ENCODE measurements at regions not wholly inside any gene's neighbourhood (a gene's known extent, or its start where the extent isn't known, plus 50 kb on each side); places are given as distances from the start of the nearest gene placed in this dataset.
A peak's percentile ranks its signal among the peaks of the same experiment; 100 is the strongest.
"Not testable (repeated sequence)": the region's sequence is repeated elsewhere in the genome, so short reads cannot be mapped to it uniquely, and the experiment has no call there.

- DNase-seq = no peak
Measured at GRCh38 chr4:138413273-138413672, 171.1 kb upstream of the SLC7A11 start.

- no peak for DNase-seq
Measured at GRCh38 chr4:138412847-138413246, 170.7 kb upstream of the SLC7A11 start.

GRCh38 chr4:138410266-138410665 is 168.1 kb upstream of the SLC7A11 start:
- DNase-seq = no peak

GRCh38 chr4:138409670-138410069 is 167.5 kb upstream of the SLC7A11 start:
- DNase-seq = no peak

GRCh38 chr4:138408758-138409157 is 166.6 kb upstream of the SLC7A11 start:
- DNase-seq = no peak

- DNase-seq = no peak
Measured at GRCh38 chr4:138407329-138407728, 165.2 kb upstream of the SLC7A11 start.

GRCh38 chr4:138406876-138407275 is 164.7 kb upstream of the SLC7A11 start:
- no peak for DNase-seq

- no peak for DNase-seq
Measured at GRCh38 chr4:138405934-138406567, 163.9 kb upstream of the SLC7A11 start.

GRCh38 chr4:138405466-138405891 is 163.3 kb upstream of the SLC7A11 start:
- no peak for DNase-seq

- no peak for DNase-seq
Measured at GRCh38 chr4:138404801-138405200, 162.7 kb upstream of the SLC7A11 start.

- DNase-seq = no peak
Measured at GRCh38 chr4:138404251-138404650, 162.1 kb upstream of the SLC7A11 start.

GRCh38 chr4:138401334-138401733 is 159.2 kb upstream of the SLC7A11 start:
- peak; percentile 43 for DNase-seq

GRCh38 chr4:138400543-138400942 is 158.4 kb upstream of the SLC7A11 start:
- DNase-seq = no peak

GRCh38 chr4:138400066-138400465 is 157.9 kb upstream of the SLC7A11 start:
- DNase-seq = no peak

GRCh38 chr4:138399081-138399480 is 156.9 kb upstream of the SLC7A11 start:
- DNase-seq = no peak

- peak; percentile 7 for DNase-seq
Measured at GRCh38 chr4:138398322-138398721, 156.2 kb upstream of the SLC7A11 start.

- DNase-seq = peak; percentile 40
Measured at GRCh38 chr4:138393886-138394610, 151.9 kb upstream of the SLC7A11 start.

GRCh38 chr4:138392751-138393308 is 150.7 kb upstream of the SLC7A11 start:
- no peak for DNase-seq

GRCh38 chr4:138389976-138390685 is 148.0 kb upstream of the SLC7A11 start:
- DNase-seq = no peak

- DNase-seq = no peak
Measured at GRCh38 chr4:138374947-138375346, 132.8 kb upstream of the SLC7A11 start.

- DNase-seq = no peak
Measured at GRCh38 chr4:138367942-138368341, 125.8 kb upstream of the SLC7A11 start.

- DNase-seq = not testable (repeated sequence)
Measured at GRCh38 chr4:138352446-138352845, 110.3 kb upstream of the SLC7A11 start.

- no peak for DNase-seq
Measured at GRCh38 chr4:138348055-138348454, 105.9 kb upstream of the SLC7A11 start.

GRCh38 chr4:138347561-138347960 is 105.4 kb upstream of the SLC7A11 start:
- no peak for DNase-seq

Data from NCI-H1105 (cell line).